OCI-LY7 (cell line): ENCODE measurements at regions not wholly inside any gene's neighbourhood (a gene's known extent, or its start where the extent isn't known, plus 50 kb on each side); places are given as distances from the start of the nearest gene placed in this dataset.

Experiments used
- BruUV-seq: library from RNA; stranded (reverse); fragments of 400-500 nt; replicated peaks from 2 replicates; lab custom pipeline; 2021; lab: Mats Ljungman, UMichigan
- CTCF ChIA-PET: fragments of 300-600 bp; sonication (Branson Sonifier 250); formaldehyde crosslinking; loops from one replicate; lab custom pipeline; 2022; ENCODE audit warnings: antibody characterized with exemption; ENCODE audit not compliant: unreplicated experiment; lab: Charles Lee
- POLR2A ChIA-PET: fragments of 300-600 bp; sonication (Branson Sonifier 250); formaldehyde crosslinking; loops from one replicate; lab custom pipeline; 2022; ENCODE audit warnings: antibody characterized with exemption; lab: Charles Lee
- DNase-seq: peaks from one replicate; pipeline ENCODE4 v3.0.0-alpha.2; 2015; ENCODE audit warnings: low spot score
- H2AFZ ChIP-seq: fragments of 200-600 bp; sonication (generic), shearing (Covaris generic); 2 replicates; pipeline ENCODE4 v1.6.1; 2014; ENCODE audit warnings: mild to moderate bottlenecking, antibody characterized with exemption, low read length, moderate library complexity
- H3K27ac ChIP-seq: fragments of 200-600 bp; sonication (generic); 2 replicates; pipeline ENCODE4 v1.5.1; 2014; ENCODE audit warnings: mixed run types, low read depth, mild to moderate bottlenecking, moderate library complexity, low read length, inconsistent platforms; ENCODE audit not compliant: poor library complexity, severe bottlenecking
- H3K36me3 ChIP-seq: fragments of 200-600 bp; sonication (generic); 2 replicates; pipeline ENCODE4 v1.6.1; 2014; ENCODE audit warnings: mild to moderate bottlenecking, antibody characterized with exemption, low read length, moderate library complexity, mixed read lengths; ENCODE audit not compliant: insufficient read depth
- H3K4me1 ChIP-seq: fragments of 200-600 bp; sonication (generic); 2 replicates; pipeline ENCODE4 v1.5.1; 2014; ENCODE audit warnings: mild to moderate bottlenecking, low read length; ENCODE audit not compliant: insufficient read depth, poor library complexity, severe bottlenecking
- H3K4me2 ChIP-seq: fragments of 200-600 bp; sonication (generic); 2 replicates; pipeline ENCODE4 v1.6.1; 2014; ENCODE audit warnings: mild to moderate bottlenecking, low read length
- H3K4me3 ChIP-seq: fragments of 200-600 bp; sonication (generic); 2 replicates; pipeline ENCODE4 v1.5.1; 2014; ENCODE audit warnings: mild to moderate bottlenecking, low read depth, low read length; ENCODE audit not compliant: poor library complexity, severe bottlenecking
- H3K79me2 ChIP-seq: fragments of 200-600 bp; sonication (generic); 2 replicates; pipeline ENCODE4 v1.6.1; 2016; ENCODE audit warnings: low read depth, mild to moderate bottlenecking, low read length, moderate library complexity, mixed read lengths; ENCODE audit not compliant: insufficient read depth
- H3K9me2 ChIP-seq: fragments of 200-600 bp; sonication (generic); 2 replicates; pipeline ENCODE4 v1.6.1; 2016; ENCODE audit warnings: mild to moderate bottlenecking, low read length, mixed read lengths; ENCODE audit not compliant: insufficient read depth
- H3K9me3 ChIP-seq: fragments of 200-600 bp; sonication (generic); 2 replicates; pipeline ENCODE4 v1.6.1; 2014; ENCODE audit warnings: mild to moderate bottlenecking, mixed run types, low read length, mixed read lengths
- H4K20me1 ChIP-seq: fragments of 200-600 bp; sonication (generic); 2 replicates; pipeline ENCODE4 v1.6.1; 2014; ENCODE audit warnings: mild to moderate bottlenecking, antibody characterized with exemption, low read length, moderate library complexity, mixed read lengths; ENCODE audit not compliant: insufficient read depth
- CTCF ChIP-seq: fragments of 200-600 bp; sonication (generic); conservative IDR thresholded peaks from 2 replicates; pipeline ENCODE4 v1.5.1; 2014; ENCODE audit warnings: mild to moderate bottlenecking, antibody characterized with exemption, low read length, moderate library complexity, mixed read lengths
- EZH2phosphoT487 ChIP-seq: fragments of 200-600 bp; sonication (generic); IDR thresholded peaks from 2 replicates; pipeline ENCODE4 v1.6.1; 2018; ENCODE audit warnings: low read depth, borderline replicate concordance, mild to moderate bottlenecking, mixed run types, antibody characterized with exemption, low read length, moderate library complexity, mixed read lengths
- intact Hi-C: fragments of 100-400 bp; cut with micrococcal nuclease; formaldehyde crosslinking; loops from one replicate; pipeline ENCODE4 v1.10.0; 2022; ENCODE audit not compliant: unreplicated experiment

DNA sequence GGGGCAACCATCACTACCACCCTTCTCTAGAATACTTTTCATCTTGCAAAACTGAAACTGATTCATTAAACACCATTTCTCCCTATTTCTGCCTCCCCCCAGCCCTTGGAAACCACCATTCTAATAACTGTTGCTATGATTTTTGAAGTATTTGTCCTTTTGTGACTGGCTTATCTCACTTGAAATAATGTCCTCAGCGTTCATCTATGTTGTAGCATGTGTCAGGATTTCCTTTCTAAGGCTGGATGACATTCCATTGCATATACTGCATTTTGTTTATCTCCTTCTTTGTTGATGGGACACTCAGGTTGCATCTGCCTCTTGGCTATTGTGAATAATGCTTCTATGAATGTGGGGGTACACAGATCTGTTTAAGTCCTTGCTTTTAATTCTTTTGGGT is 327.6 kb upstream of the ZNF32 start:
- TF ChIP-seq CTCF = no peak
- no peak for TF ChIP-seq EZH2phosphoT487
- H3K4me2 ChIP-seq = no peak overlapping the region
- H3K9me3 ChIP-seq = no peaks in the 10 kb centered on the region
- BruUV-seq = no TSS peak
- DNase-seq = no peak
- H3K36me3 ChIP-seq = no peaks in the 10 kb centered on the region
- no peaks in the 10 kb centered on the region for H4K20me1 ChIP-seq
- ChIA-PET CTCF (no interaction called here), POLR2A (no interaction called here)
- no peak overlapping the region for H3K27ac ChIP-seq
- no peaks in the 10 kb centered on the region for H3K79me2 ChIP-seq
- H3K4me1 ChIP-seq = no peaks in the 10 kb centered on the region
- no peaks in the 10 kb centered on the region for H3K9me2 ChIP-seq
- H2AFZ ChIP-seq = no peak overlapping the region
- no peak overlapping the region for H3K4me3 ChIP-seq
- intact Hi-C loops = no loop called here

GRCh38 chr10:43973801-43974200 is 325.1 kb upstream of the ZNF32 start:
- POLR2A ChIA-PET = interaction anchor here (0.7 kb wide), 1 partner anchor 74 kb away, joined by 3 read pairs; no protein-coding TSS in a partner anchor
- no TSS peak for BruUV-seq
- no peak for TF ChIP-seq EZH2phosphoT487
- TF ChIP-seq CTCF = no peak

DNA sequence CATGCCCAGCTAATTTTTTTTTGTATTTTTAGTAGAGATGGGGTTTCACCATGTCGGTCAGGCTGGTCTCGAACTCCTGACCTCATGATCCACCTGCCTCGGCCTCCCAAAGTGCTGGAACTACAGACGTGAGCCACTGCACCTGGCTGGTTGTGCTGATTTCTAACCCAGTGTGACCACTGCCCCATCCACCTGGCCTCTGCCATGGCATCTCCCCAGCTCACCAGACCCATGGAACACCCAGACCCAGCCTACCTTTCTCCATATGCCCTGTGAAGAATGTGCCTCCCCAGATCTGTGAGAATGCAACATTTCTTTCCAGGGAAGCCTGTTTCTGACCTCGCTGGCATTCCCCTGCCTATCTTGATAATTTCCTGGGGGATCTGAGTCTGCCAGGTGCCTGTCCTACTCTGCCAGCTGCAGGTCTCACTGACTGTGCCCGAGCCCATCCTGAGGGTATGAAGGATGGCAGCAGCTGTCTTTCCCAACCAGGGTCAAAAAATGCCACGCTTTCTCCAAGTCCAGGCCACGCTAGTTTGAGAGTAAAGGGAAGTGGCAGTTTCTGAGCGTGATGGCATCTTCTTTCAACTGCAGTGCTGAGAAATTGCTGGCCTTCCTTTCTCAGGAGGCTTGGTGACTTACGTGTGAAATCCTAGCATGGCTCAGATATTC is 324.4 kb upstream of the ZNF32 start:
- no peak overlapping the region for H2AFZ ChIP-seq
- no peaks in the 10 kb centered on the region for H3K4me1 ChIP-seq
- no peak overlapping the region for H3K4me2 ChIP-seq
- H3K4me3 ChIP-seq = no peak overlapping the region
- H3K36me3 ChIP-seq = no peaks in the 10 kb centered on the region
- BruUV-seq = no TSS peak
- ChIA-PET POLR2A (interaction anchor here (0.7 kb wide), 2 partner anchors 73 to 80 kb away, joined by 3 to 6 read pairs; no protein-coding TSS in a partner anchor), CTCF (interaction anchor here (0.6 to 1.2 kb wide), 2 partner anchors 17 to 30 kb away, joined by 3 to 4 read pairs; no protein-coding TSS in a partner anchor)
- no peaks in the 10 kb centered on the region for H3K79me2 ChIP-seq
- H3K9me3 ChIP-seq = no peaks in the 10 kb centered on the region
- intact Hi-C loops = no loop called here
- no peaks in the 10 kb centered on the region for H4K20me1 ChIP-seq
- H3K9me2 ChIP-seq = no peaks in the 10 kb centered on the region
- DNase-seq = no peak
- no peak for TF ChIP-seq CTCF
- no peak for TF ChIP-seq EZH2phosphoT487
- no peak overlapping the region for H3K27ac ChIP-seq

More at GRCh38 chr10:43973801-43974200, 325.1 kb upstream of the ZNF32 start:
- Histone ChIP-seq H3K79me2 (no peaks in the 10 kb centered on the region), H3K4me3 (no peak overlapping the region), H3K27ac (no peak overlapping the region), H3K9me3 (no peaks in the 10 kb centered on the region), H2AFZ (no peak overlapping the region), H4K20me1 (no peaks in the 10 kb centered on the region), H3K4me1 (no peaks in the 10 kb centered on the region), H3K4me2 (no peak overlapping the region), H3K9me2 (no peaks in the 10 kb centered on the region), H3K36me3 (no peaks in the 10 kb centered on the region)
- intact Hi-C loops = no loop called here
- CTCF ChIA-PET = interaction anchor here (0.6 to 1.2 kb wide), 2 partner anchors 18 to 31 kb away, joined by 3 to 4 read pairs; no protein-coding TSS in a partner anchor
- no peak for DNase-seq
